Skeletal muscle tissue (tissue), 3 donors: ENCODE measurements at regions not wholly inside any gene's neighbourhood (a gene's known extent, or its start where the extent isn't known, plus 50 kb on each side); places are given as distances from the start of the nearest gene placed in this dataset.

Experiments
- H3K27ac ChIP-seq: one replicate; pipeline ENCODE4 v1.7.0; 2013; ENCODE audit warnings: mild to moderate bottlenecking, low read depth, low read length, inconsistent platforms
- H3K27me3 ChIP-seq, 3 donors: one replicate each; pipeline ENCODE4 v1.7.0; 2013; ENCODE audit warnings: low read length in 3 of 3; ENCODE audit not compliant: control insufficient read depth in 3 of 3, insufficient read depth in 3 of 3
- H3K36me3 ChIP-seq, 3 donors: one replicate each; pipeline ENCODE4 v1.7.0; 2013; ENCODE audit warnings: low read length in 3 of 3; ENCODE audit not compliant: control insufficient read depth in 3 of 3, insufficient read depth in 3 of 3
- H3K4me1 ChIP-seq, 3 donors: one replicate each; pipeline ENCODE4 v1.7.0; 2013; ENCODE audit warnings: low read length in 3 of 3, mild to moderate bottlenecking in 3 of 3; ENCODE audit not compliant: control insufficient read depth in 3 of 3, insufficient read depth in 3 of 3
- H3K4me3 ChIP-seq, 3 donors: one replicate each; pipeline ENCODE4 v1.7.0; 2013; ENCODE audit warnings: low read length in 3 of 3
- H3K9ac ChIP-seq, 3 donors: one replicate each; pipeline ENCODE4 v1.7.0; 2013; ENCODE audit warnings: low read length in 3 of 3, mild to moderate bottlenecking in 3 of 3, moderate library complexity in 2 of 3, low read depth in 1 of 3
- H3K9me3 ChIP-seq, 3 donors: one replicate each; pipeline ENCODE4 v1.7.0; 2013; ENCODE audit warnings: low read length in 3 of 3; ENCODE audit not compliant: control insufficient read depth in 3 of 3
- donor health status: Osteomylitis.

- Histone ChIP-seq H3K4me3 (no peak overlapping the region), H3K27ac (no peak overlapping the region), H3K27me3 (peaks cover 0 to 2% (median 0%) of the 10 kb centered on the region in 3 donors), H3K9ac (no peak overlapping the region), H3K4me1 (no peaks in the 10 kb centered on the region), H3K36me3 (no peaks in the 10 kb centered on the region), H3K9me3 (no peaks in the 10 kb centered on the region)
Measured at GRCh38 chr2:16538707-16539106, 126.9 kb downstream of the CYRIA start.

DNA sequence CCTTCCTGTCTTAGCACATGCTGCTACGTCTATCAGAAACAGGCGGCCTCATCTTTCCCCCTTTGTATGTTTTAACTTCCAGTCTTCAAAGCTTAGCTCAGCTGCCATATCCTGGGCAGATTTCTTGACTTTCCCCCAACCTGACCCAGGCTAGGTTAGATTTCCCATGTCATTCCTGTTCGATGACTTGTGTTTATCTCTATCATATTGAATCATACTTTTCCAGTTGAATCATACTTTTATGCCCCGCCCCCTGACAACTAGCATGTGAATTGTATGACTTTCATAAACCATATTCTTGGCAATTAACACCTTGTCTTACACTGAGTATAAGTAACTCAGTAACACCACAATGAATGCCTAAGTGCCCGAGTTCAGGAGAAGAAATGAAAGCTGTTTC lies 128.3 kb downstream of the CYRIA start:
- Histone ChIP-seq H3K9me3 (no peaks in the 10 kb centered on the region), H3K36me3 (no peaks in the 10 kb centered on the region), H3K9ac (no peak overlapping the region), H3K4me1 (no peaks in the 10 kb centered on the region), H3K4me3 (no peak overlapping the region), H3K27me3 (peaks cover 0 to 2% (median 0%) of the 10 kb centered on the region in 3 donors), H3K27ac (no peak overlapping the region)

- Histone ChIP-seq H3K36me3 (no peaks in the 10 kb centered on the region), H3K4me1 (peaks cover 0 to 4% (median 0%) of the 10 kb centered on the region in 3 donors), H3K9ac (no peak overlapping the region), H3K27me3 (peaks cover 0 to 6% (median 0%) of the 10 kb centered on the region in 3 donors), H3K4me3 (no peak overlapping the region), H3K9me3 (no peaks in the 10 kb centered on the region), H3K27ac (no peak overlapping the region)
Measured at GRCh38 chr2:16526193-16526592, 139.4 kb downstream of the CYRIA start.

- H3K4me1 ChIP-seq: peaks cover 0 to 4% (median 0%) of the 10 kb centered on the region in 3 donors
Measured at GRCh38 chr2:16525265-16525887, 140.3 kb downstream of the CYRIA start.

DNA sequence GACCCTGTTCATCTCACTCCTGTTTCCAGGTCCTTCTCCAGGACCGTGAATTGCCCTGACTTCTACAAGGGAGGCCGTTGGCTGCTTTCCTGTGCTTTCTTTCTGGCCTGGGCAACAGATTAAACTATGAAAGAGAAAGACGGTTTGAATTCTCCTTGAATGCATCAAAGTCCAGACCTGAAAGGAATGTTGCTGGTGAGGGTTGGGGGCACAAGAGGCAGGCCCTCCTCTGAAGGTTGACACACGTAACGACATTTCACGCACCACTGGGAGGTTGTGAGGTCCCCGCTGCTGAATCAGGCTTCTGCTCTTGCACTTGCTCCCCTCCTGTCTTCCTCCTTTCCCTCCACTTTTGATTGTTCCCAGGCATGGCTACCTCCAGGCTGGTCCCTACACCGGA lies 141.9 kb downstream of the CYRIA start:
- no peaks in the 10 kb centered on the region for H3K27me3 ChIP-seq
- no peak overlapping the region for H3K27ac ChIP-seq
- no peaks in the 10 kb centered on the region for H3K9me3 ChIP-seq
- H3K9ac ChIP-seq: no peak overlapping the region
- no peaks in the 10 kb centered on the region for H3K36me3 ChIP-seq
- peaks cover 0 to 4% (median 0%) of the 10 kb centered on the region in 3 donors for H3K4me1 ChIP-seq
- H3K4me3 ChIP-seq: no peak overlapping the region

More at GRCh38 chr2:16525265-16525887, 140.3 kb downstream of the CYRIA start:
- no peaks in the 10 kb centered on the region for H3K9me3 ChIP-seq
- no peak overlapping the region for H3K9ac ChIP-seq
- H3K27ac ChIP-seq: no peak overlapping the region
- no peaks in the 10 kb centered on the region for H3K36me3 ChIP-seq
- no peaks in the 10 kb centered on the region for H3K27me3 ChIP-seq
- H3K4me3 ChIP-seq: no peak overlapping the region

GRCh38 chr2:16522031-16522831 lies 143.4 kb downstream of the CYRIA start:
- H3K4me3 ChIP-seq: no peak overlapping the region
- H3K9me3 ChIP-seq: no peaks in the 10 kb centered on the region
- H3K9ac ChIP-seq: no peak overlapping the region
- peaks cover 0 to 4% (median 0%) of the 10 kb centered on the region in 3 donors for H3K4me1 ChIP-seq
- H3K27ac ChIP-seq: no peak overlapping the region
- H3K27me3 ChIP-seq: no peaks in the 10 kb centered on the region
- H3K36me3 ChIP-seq: no peaks in the 10 kb centered on the region

- H3K36me3 ChIP-seq: no peaks in the 10 kb centered on the region
- H3K4me1 ChIP-seq: peaks cover 0 to under 1% (median 0%) of the 10 kb centered on the region in 3 donors
- no peaks in the 10 kb centered on the region for H3K9me3 ChIP-seq
- no peak overlapping the region for H3K9ac ChIP-seq
- no peak overlapping the region for H3K4me3 ChIP-seq
- H3K27me3 ChIP-seq: no peaks in the 10 kb centered on the region
- H3K27ac ChIP-seq: no peak overlapping the region
Measured at GRCh38 chr2:16520891-16521290, 144.7 kb downstream of the CYRIA start.

- no peaks in the 10 kb centered on the region for H3K36me3 ChIP-seq
- H3K4me1 ChIP-seq: no peaks in the 10 kb centered on the region
- no peak overlapping the region for H3K27ac ChIP-seq
- no peaks in the 10 kb centered on the region for H3K9me3 ChIP-seq
- no peak overlapping the region for H3K9ac ChIP-seq
- H3K4me3 ChIP-seq: no peak overlapping the region
- peaks cover 0 to 6% (median 0%) of the 10 kb centered on the region in 3 donors for H3K27me3 ChIP-seq
Measured at GRCh38 chr2:16515696-16516095, 149.9 kb downstream of the CYRIA start.

GRCh38 chr2:16513626-16514025 lies 152.0 kb downstream of the CYRIA start:
- peaks cover 2 to 12% (median 9%) of the 10 kb centered on the region in 3 donors for H3K27me3 ChIP-seq
- no peaks in the 10 kb centered on the region for H3K36me3 ChIP-seq
- no peaks in the 10 kb centered on the region for H3K9me3 ChIP-seq
- no peak overlapping the region for H3K4me3 ChIP-seq
- H3K27ac ChIP-seq: no peak overlapping the region
- no peaks in the 10 kb centered on the region for H3K4me1 ChIP-seq
- H3K9ac ChIP-seq: no peak overlapping the region

GRCh38 chr2:16511041-16511440 lies 154.6 kb downstream of the CYRIA start:
- no peak overlapping the region for H3K4me3 ChIP-seq
- H3K9ac ChIP-seq: no peak overlapping the region
- no peaks in the 10 kb centered on the region for H3K9me3 ChIP-seq
- peaks cover 18 to 27% (median 19%) of the 10 kb centered on the region in 3 donors for H3K27me3 ChIP-seq
- no peaks in the 10 kb centered on the region for H3K36me3 ChIP-seq
- no peak overlapping the region for H3K27ac ChIP-seq
- peaks cover 3 to 7% (median 4%) of the 10 kb centered on the region in 3 donors for H3K4me1 ChIP-seq
